Tibial nerve (tissue), 3 donors: ENCODE measurements at regions not wholly inside any gene's neighbourhood (a gene's known extent, or its start where the extent isn't known, plus 50 kb on each side); places are given as distances from the start of the nearest gene placed in this dataset.

Source experiments
- POLR2A ChIP-seq, 2 donors: fragments of 450-650 bp; IDR thresholded peaks; one replicate each; pipeline ENCODE4 v1.6.1; 2017; ENCODE audit warnings: antibody characterized with exemption in 2 of 2, mild to moderate bottlenecking in 2 of 2, moderate library complexity in 2 of 2
- TF ChIP-seq, protein P1 (sequence below), 5 experiments: fragments of 200-600 bp in 3 of 5; fragments of 450-650 bp in 2 of 5; sonication (generic) in 3 of 5; IDR thresholded peaks; one replicate each; pipeline ENCODE4 v1.5.1; 2016 to 2019; ENCODE audit warnings: antibody characterized with exemption in 5 of 5, mild to moderate bottlenecking in 3 of 5, moderate library complexity in 2 of 5

DNA sequence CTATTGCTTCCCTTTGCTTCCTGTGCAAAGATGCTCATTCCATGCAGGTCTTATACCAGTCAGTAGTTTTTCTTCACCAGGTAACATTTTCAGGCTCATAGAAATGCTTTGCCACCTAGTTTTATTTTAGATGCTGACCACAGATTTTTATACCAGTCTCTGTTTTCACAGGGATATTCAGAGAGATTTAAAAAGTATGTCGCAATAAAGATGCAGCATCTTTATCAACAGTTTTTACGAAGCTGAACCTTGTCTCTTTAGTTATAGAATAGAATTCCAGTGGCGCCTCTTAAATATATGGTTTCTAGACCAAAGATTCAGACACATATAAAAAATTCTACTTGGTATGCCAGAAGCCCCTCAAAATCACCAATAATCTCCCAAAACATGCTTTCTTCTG, 155.7 kb upstream of the PCSK5 start:
- TF ChIP-seq POLR2A (IDR thresholded peaks at IDR 0.05): no peak
- TF ChIP-seq, protein P1, sequence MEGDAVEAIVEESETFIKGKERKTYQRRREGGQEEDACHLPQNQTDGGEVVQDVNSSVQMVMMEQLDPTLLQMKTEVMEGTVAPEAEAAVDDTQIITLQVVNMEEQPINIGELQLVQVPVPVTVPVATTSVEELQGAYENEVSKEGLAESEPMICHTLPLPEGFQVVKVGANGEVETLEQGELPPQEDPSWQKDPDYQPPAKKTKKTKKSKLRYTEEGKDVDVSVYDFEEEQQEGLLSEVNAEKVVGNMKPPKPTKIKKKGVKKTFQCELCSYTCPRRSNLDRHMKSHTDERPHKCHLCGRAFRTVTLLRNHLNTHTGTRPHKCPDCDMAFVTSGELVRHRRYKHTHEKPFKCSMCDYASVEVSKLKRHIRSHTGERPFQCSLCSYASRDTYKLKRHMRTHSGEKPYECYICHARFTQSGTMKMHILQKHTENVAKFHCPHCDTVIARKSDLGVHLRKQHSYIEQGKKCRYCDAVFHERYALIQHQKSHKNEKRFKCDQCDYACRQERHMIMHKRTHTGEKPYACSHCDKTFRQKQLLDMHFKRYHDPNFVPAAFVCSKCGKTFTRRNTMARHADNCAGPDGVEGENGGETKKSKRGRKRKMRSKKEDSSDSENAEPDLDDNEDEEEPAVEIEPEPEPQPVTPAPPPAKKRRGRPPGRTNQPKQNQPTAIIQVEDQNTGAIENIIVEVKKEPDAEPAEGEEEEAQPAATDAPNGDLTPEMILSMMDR (IDR thresholded peaks at IDR 0.05): no peak
